B cell (primary cell): ENCODE measurements at regions not wholly inside any gene's neighbourhood (a gene's known extent, or its start where the extent isn't known, plus 50 kb on each side); places are given as distances from the start of the nearest gene placed in this dataset.

Experiments used
- CTCF ChIP-seq: fragments of 200-600 bp; IDR thresholded peaks from one replicate; pipeline ENCODE4 v1.8.0; 2022; ENCODE audit warnings: antibody characterized with exemption, mild to moderate bottlenecking
- EZH2 ChIP-seq: IDR thresholded peaks from 2 replicates; pipeline ENCODE4 v1.6.1; 2012; ENCODE audit warnings: borderline replicate concordance, low read depth, mild to moderate bottlenecking, moderate library complexity, low read length; ENCODE audit not compliant: insufficient read depth, poor library complexity, severe bottlenecking

- no peak for TF ChIP-seq EZH2
- TF ChIP-seq CTCF, result no peak
These were observed 684.8 kb upstream of the PCDH15 start for GRCh38 chr10:55485827-55486226.
